ENCODE measurements at regions not wholly inside any gene's neighbourhood (a gene's known extent, or its start where the extent isn't known, plus 50 kb on each side); places are given as distances from the start of the nearest gene placed in this dataset.

DNA sequence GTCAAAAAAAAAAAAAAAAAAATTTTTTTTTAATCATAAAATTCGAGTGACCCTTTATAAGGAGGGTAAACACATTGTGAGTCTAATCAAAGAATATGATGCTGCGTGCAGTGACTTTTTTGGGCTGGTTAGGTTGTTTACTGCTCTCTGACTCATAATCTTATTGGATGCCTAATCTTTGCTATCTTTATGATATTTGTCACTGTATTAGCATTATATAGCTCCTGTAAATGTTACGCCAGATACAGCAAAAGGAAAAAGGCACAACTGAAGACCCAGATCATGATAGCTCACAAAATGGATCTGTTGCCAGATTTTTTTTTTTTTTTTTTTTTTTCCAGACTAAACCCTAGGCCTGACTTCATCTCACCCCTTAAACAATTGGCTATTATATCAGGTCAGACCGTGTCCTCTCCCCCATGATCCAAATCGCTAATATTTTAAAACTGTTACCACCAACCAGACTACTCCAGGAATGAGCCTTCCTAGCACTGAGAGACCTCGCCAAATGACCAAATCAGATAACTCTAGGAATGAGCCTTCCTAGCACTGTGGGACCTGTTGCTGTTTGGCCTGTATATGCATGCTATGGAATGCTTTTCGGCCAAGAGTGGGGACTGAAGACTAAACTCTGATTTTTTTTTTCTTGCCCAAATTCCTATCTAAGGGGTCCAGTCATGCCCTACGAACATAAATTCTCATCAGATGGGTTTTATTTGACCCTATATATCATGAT, 131.7 kb upstream of the MYO10 start (continued):
- TF ChIP-seq, protein P1, sequence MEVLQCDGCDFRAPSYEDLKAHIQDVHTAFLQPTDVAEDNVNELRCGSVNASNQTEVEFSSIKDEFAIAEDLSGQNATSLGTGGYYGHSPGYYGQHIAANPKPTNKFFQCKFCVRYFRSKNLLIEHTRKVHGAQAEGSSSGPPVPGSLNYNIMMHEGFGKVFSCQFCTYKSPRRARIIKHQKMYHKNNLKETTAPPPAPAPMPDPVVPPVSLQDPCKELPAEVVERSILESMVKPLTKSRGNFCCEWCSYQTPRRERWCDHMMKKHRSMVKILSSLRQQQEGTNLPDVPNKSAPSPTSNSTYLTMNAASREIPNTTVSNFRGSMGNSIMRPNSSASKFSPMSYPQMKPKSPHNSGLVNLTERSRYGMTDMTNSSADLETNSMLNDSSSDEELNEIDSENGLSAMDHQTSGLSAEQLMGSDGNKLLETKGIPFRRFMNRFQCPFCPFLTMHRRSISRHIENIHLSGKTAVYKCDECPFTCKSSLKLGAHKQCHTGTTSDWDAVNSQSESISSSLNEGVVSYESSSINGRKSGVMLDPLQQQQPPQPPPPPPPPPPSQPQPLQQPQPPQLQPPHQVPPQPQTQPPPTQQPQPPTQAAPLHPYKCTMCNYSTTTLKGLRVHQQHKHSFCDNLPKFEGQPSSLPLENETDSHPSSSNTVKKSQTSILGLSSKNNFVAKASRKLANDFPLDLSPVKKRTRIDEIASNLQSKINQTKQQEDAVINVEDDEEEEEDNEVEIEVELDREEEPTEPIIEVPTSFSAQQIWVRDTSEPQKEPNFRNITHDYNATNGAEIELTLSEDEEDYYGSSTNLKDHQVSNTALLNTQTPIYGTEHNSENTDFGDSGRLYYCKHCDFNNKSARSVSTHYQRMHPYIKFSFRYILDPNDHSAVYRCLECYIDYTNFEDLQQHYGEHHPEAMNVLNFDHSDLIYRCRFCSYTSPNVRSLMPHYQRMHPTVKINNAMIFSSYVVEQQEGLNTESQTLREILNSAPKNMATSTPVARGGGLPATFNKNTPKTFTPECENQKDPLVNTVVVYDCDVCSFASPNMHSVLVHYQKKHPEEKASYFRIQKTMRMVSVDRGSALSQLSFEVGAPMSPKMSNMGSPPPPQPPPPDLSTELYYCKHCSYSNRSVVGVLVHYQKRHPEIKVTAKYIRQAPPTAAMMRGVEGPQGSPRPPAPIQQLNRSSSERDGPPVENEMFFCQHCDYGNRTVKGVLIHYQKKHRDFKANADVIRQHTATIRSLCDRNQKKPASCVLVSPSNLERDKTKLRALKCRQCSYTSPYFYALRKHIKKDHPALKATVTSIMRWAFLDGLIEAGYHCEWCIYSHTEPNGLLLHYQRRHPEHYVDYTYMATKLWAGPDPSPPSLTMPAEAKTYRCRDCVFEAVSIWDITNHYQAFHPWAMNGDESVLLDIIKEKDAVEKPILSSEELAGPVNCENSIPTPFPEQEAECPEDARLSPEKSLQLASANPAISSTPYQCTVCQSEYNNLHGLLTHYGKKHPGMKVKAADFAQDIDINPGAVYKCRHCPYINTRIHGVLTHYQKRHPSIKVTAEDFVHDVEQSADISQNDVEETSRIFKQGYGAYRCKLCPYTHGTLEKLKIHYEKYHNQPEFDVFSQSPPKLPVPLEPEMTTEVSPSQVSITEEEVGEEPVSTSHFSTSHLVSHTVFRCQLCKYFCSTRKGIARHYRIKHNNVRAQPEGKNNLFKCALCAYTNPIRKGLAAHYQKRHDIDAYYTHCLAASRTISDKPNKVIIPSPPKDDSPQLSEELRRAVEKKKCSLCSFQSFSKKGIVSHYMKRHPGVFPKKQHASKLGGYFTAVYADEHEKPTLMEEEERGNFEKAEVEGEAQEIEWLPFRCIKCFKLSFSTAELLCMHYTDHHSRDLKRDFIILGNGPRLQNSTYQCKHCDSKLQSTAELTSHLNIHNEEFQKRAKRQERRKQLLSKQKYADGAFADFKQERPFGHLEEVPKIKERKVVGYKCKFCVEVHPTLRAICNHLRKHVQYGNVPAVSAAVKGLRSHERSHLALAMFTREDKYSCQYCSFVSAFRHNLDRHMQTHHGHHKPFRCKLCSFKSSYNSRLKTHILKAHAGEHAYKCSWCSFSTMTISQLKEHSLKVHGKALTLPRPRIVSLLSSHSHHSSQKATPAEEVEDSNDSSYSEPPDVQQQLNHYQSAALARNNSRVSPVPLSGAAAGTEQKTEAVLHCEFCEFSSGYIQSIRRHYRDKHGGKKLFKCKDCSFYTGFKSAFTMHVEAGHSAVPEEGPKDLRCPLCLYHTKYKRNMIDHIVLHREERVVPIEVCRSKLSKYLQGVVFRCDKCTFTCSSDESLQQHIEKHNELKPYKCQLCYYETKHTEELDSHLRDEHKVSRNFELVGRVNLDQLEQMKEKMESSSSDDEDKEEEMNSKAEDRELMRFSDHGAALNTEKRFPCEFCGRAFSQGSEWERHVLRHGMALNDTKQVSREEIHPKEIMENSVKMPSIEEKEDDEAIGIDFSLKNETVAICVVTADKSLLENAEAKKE (CRISPR knock-in tag; IDR thresholded peaks at IDR 0.05) = no peak
- TF ChIP-seq, protein P2, sequence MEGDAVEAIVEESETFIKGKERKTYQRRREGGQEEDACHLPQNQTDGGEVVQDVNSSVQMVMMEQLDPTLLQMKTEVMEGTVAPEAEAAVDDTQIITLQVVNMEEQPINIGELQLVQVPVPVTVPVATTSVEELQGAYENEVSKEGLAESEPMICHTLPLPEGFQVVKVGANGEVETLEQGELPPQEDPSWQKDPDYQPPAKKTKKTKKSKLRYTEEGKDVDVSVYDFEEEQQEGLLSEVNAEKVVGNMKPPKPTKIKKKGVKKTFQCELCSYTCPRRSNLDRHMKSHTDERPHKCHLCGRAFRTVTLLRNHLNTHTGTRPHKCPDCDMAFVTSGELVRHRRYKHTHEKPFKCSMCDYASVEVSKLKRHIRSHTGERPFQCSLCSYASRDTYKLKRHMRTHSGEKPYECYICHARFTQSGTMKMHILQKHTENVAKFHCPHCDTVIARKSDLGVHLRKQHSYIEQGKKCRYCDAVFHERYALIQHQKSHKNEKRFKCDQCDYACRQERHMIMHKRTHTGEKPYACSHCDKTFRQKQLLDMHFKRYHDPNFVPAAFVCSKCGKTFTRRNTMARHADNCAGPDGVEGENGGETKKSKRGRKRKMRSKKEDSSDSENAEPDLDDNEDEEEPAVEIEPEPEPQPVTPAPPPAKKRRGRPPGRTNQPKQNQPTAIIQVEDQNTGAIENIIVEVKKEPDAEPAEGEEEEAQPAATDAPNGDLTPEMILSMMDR (conservative IDR thresholded peaks at IDR 0.05; ENCODE audit: low read depth in 2 of 2) = no peak

DNA sequence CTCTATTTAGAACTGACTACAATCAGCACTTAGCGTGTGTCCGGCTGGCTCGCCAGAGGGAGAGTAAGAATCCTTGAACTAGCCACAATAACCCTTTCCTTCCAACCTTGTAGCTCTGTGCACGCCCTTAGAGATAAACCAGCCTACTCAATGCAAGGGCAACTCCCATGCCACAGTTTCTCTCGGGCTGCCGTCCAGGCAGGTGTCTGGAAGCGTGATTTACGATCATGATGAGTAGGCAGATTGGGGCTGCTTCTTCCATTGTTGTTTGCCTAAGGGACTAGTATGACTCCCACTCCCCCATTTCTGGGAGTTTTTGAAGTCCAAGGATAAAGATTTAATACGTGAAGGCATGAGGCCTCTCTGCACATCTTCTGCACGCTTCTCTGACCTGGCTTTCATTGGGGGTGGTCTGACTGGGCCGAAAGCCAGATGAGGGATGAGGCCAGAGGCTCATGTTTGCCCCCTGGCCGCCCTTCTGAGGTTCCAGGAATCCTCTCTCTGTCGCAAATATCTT, 134.0 kb upstream of the MYO10 start:
- Histone ChIP-seq H3K4me2 (no peak overlapping the region), H3K9me2 (ENCODE audit: insufficient read depth) (0 out of 2 replicates have a peak, but pooled peaks cover 3% of the 10 kb centered on the region), H3K79me2 (replicated peaks; ENCODE audit: insufficient read depth) (no peaks in the 10 kb centered on the region), H3K4me1 (ENCODE audit: insufficient read depth) (peaks cover 7% of the 10 kb centered on the region; the same call in 1 of the 2 replicates), H2AFZ (peak overlapping the region; percentile 81; the same call in 1 of the 2 replicates), H4K20me1 (replicated peaks; ENCODE audit: insufficient read depth) (no peaks in the 10 kb centered on the region), H3K4me3 (no peak overlapping the region), H3K27ac (ENCODE audit: low read depth) (no peak overlapping the region), H3K36me3 (ENCODE audit: insufficient read depth) (no peaks in the 10 kb centered on the region), H3K27me3 (ENCODE audit: insufficient read depth) (no peaks in the 10 kb centered on the region), H3F3A (replicated peaks; ENCODE audit: low read depth) (no peaks in the 10 kb centered on the region)
- Mint-ChIP-seq H3K27me3 (ENCODE audit: insufficient read depth, low read depth, poor library complexity) (no peaks in the 10 kb centered on the region), H3K4me1 (peaks cover 8% of the 10 kb centered on the region; the same call in 2 of the 3 replicates), H3K27ac (no peak overlapping the region), H3K9me3 (no peaks in the 10 kb centered on the region), H3K4me3 (no peak overlapping the region), H3K36me3 (ENCODE audit: low read depth) (no peaks in the 10 kb centered on the region)
- ATAC-seq = no peak
- no peak for DNase-seq (ENCODE audit: low spot score)
- TF ChIP-seq, protein P1 (CRISPR knock-in tag; IDR thresholded peaks at IDR 0.05) = no peak
- TF ChIP-seq JUNB (IDR thresholded peaks at IDR 0.05; ENCODE audit: unreplicated experiment) (no peak), POLR2AphosphoS5 (IDR thresholded peaks at IDR 0.05; ENCODE audit: low read depth) (no peak), ZNF331 (CRISPR knock-in tag; IDR thresholded peaks at IDR 0.05; ENCODE audit: low read depth) (no peak), EZH2 (IDR thresholded peaks at IDR 0.05; ENCODE audit: low read depth, unreplicated experiment) (no peak)
